K562 (cell line): ENCODE measurements at regions not wholly inside any gene's neighbourhood (a gene's known extent, or its start where the extent isn't known, plus 50 kb on each side); places are given as distances from the start of the nearest gene placed in this dataset.
A peak's percentile ranks its signal among the peaks of the same experiment; 100 is the strongest.

ENCODE experiments used
- ATAC-seq: fragments of 200-7000 bp; cut with Tn5 transposase; 3 replicates; pipeline ENCODE4 v1.9.1; 2020; ENCODE audit warnings: moderate library complexity
- BruUV-seq: library from RNA; stranded (reverse); fragments of 400-500 nt; replicated peaks from 2 replicates; lab custom pipeline; 2021; lab: Mats Ljungman, UMichigan
- CTCF ChIA-PET: fragments of 300-600 bp; formaldehyde crosslinking; extraction: SDS; loops from one replicate; lab custom pipeline; 2021; ENCODE audit warnings: low intra/inter-chr PET ratio; lab: Yijun Ruan, JAX
- POLR2A ChIA-PET: fragments of 300-600, 350-650 bp; sonication (Branson Sonifier 250); formaldehyde crosslinking; extraction: SDS; loops from one replicate; lab custom pipeline; 2021; ENCODE audit warnings: antibody characterized with exemption, inconsistent platforms; lab: Yijun Ruan, JAX
- DNase-seq, 4 experiments: peaks; one replicate each; pipeline versions ENCODE4 v3.0.0 to v3.0.0-alpha.2; 2011 to 2018; ENCODE audit warnings: low spot score in 3 of 4, mixed read lengths in 3 of 4; ENCODE audit errors: extremely low read depth in 1 of 4
- FAIRE-seq: peaks from 2 replicates; lab custom pipeline; 2011; peaks lifted over from hg19 to GRCh38; lab: Jason Lieb, UNC
- H2AFZ ChIP-seq: 2 replicates; pipeline ENCODE4 v1.6.0; 2011; ENCODE audit warnings: low read depth, low read length, control low read depth, inconsistent platforms
- H3K27ac ChIP-seq: fragments of 200-600 bp; 3 replicates; pipeline ENCODE4 v1.8.0; 2011; ENCODE audit warnings: low read depth, mild to moderate bottlenecking, control low read depth, inconsistent platforms, low read length, moderate library complexity, mixed read lengths; ENCODE audit errors: extremely low read depth
- H3K27me3 ChIP-seq, 2 experiments: fragments of 300-600 bp in 1 of 2; 2 replicates in 1 of 2; 3 replicates in 1 of 2; pipeline versions ENCODE4 v1.6.0 to v1.8.0; 2011; ENCODE audit warnings: inconsistent platforms in 2 of 2, low read length in 2 of 2, mild to moderate bottlenecking in 1 of 2, mixed read lengths in 1 of 2, moderate library complexity in 1 of 2; ENCODE audit not compliant: control insufficient read depth in 2 of 2, insufficient read depth in 2 of 2
- H3K36me3 ChIP-seq: fragments of 300-600 bp; 3 replicates; pipeline ENCODE4 v1.8.0; 2011; ENCODE audit warnings: mild to moderate bottlenecking, low read length, inconsistent platforms; ENCODE audit not compliant: control insufficient read depth, insufficient read depth
- H3K4me1 ChIP-seq, 2 experiments: fragments of 200-600 bp in 1 of 2; replicated peaks in 1 of 2; 2 replicates in 1 of 2; 3 replicates in 1 of 2; pipeline versions ENCODE4 v1.5.1 to v1.8.0; 2011; ENCODE audit warnings: inconsistent platforms in 2 of 2, low read length in 2 of 2, mild to moderate bottlenecking in 1 of 2, mixed read lengths in 1 of 2, moderate library complexity in 1 of 2; ENCODE audit not compliant: control insufficient read depth in 2 of 2, insufficient read depth in 2 of 2
- H3K4me2 ChIP-seq: 2 replicates; pipeline ENCODE4 v1.6.1; 2011; ENCODE audit warnings: low read length, control low read depth, inconsistent platforms, mixed read lengths; ENCODE audit not compliant: insufficient read depth
- H3K4me3 ChIP-seq: fragments of 200-600 bp; sonication (generic), shearing (Covaris generic); 2 replicates; pipeline ENCODE4 v1.5.1; 2016; ENCODE audit warnings: control low read depth, inconsistent platforms
- H3K79me2 ChIP-seq: fragments of 200-600 bp; 3 replicates; pipeline ENCODE4 v1.8.0; 2011; ENCODE audit warnings: low read length, inconsistent platforms; ENCODE audit not compliant: control insufficient read depth, insufficient read depth
- H3K9ac ChIP-seq, 2 experiments: 2 replicates each; pipeline versions ENCODE4 v1.6.0 to v1.6.1; 2011; ENCODE audit warnings: low read depth in 2 of 2, low read length in 2 of 2, control low read depth in 1 of 2, inconsistent platforms in 1 of 2, mild to moderate bottlenecking in 1 of 2, mixed read lengths in 1 of 2; ENCODE audit not compliant: insufficient read depth in 1 of 2
- H3K9me1 ChIP-seq: one replicate; pipeline ENCODE4 v1.6.0; 2011; ENCODE audit warnings: inconsistent platforms, mild to moderate bottlenecking, low read length, moderate library complexity; ENCODE audit not compliant: control insufficient read depth, insufficient read depth
- H3K9me3 ChIP-seq: replicated peaks from 2 replicates; pipeline ENCODE4 v1.5.1; 2011; ENCODE audit warnings: low read depth, low read length, inconsistent platforms; ENCODE audit not compliant: control insufficient read depth, insufficient read depth
- H4K20me1 ChIP-seq: replicated peaks from 2 replicates; pipeline ENCODE4 v1.6.1; 2011; ENCODE audit warnings: low read length, inconsistent platforms, mixed read lengths; ENCODE audit not compliant: control insufficient read depth, insufficient read depth
- ARID3B ChIP-seq: fragments of 250-450 bp; sonication (Bioruptor Pico); IDR thresholded peaks from 2 replicates; pipeline ENCODE4 v1.4.0; 2020; ENCODE audit warnings: borderline replicate concordance
- CXXC5 ChIP-seq: fragments of 250-450 bp; sonication (Bioruptor Pico); IDR thresholded peaks from 2 replicates; pipeline ENCODE4 v1.8.0; 2022; ENCODE audit warnings: inconsistent platforms, mild to moderate bottlenecking, moderate library complexity
- ELF4 ChIP-seq: fragments of 450-650 bp; formaldehyde crosslinking; IDR thresholded peaks from 2 replicates; pipeline ENCODE4 v1.4.0; 2022; ENCODE audit warnings: missing genetic modification characterization
- ELK3 ChIP-seq: fragments of 450-650 bp; formaldehyde crosslinking; IDR thresholded peaks from 2 replicates; pipeline ENCODE4 v1.4.0; 2020; ENCODE audit warnings: mild to moderate bottlenecking
- ETV1 ChIP-seq: fragments of 450-650 bp; conservative IDR thresholded peaks from 2 replicates; pipeline ENCODE4 v1.6.1; 2016; ENCODE audit warnings: missing genetic modification characterization, control low read depth, low read depth, missing compliant biosample characterization
- MAX ChIP-seq: sonication (generic); formaldehyde crosslinking; IDR thresholded peaks from 2 replicates; pipeline ENCODE4 v1.9.0; 2022; ENCODE audit warnings: mild to moderate bottlenecking, missing genetic modification reagents
- MCM5 ChIP-seq: fragments of 450-650 bp; IDR thresholded peaks from 2 replicates; pipeline ENCODE4 v1.6.1; 2016; ENCODE audit warnings: low read depth
- NKRF ChIP-seq: fragments of 450-650 bp; IDR thresholded peaks from 2 replicates; pipeline ENCODE4 v1.6.1; 2016; ENCODE audit warnings: borderline replicate concordance
- NR1H2 ChIP-seq: sonication (generic); formaldehyde crosslinking; IDR thresholded peaks from 2 replicates; pipeline ENCODE4 v1.4.0; 2020; ENCODE audit warnings: mild to moderate bottlenecking, missing genetic modification reagents
- RAD21 ChIP-seq, 2 experiments: fragments of 250-450 bp in 1 of 2; fragments of 450-650 bp in 1 of 2; sonication (Bioruptor Pico) in 1 of 2; formaldehyde crosslinking in 1 of 2; IDR thresholded peaks in 1 of 2; conservative IDR thresholded peaks in 1 of 2; 2 replicates each; pipeline versions ENCODE4 v1.4.0 to v1.8.0; 2020 to 2022; ENCODE audit warnings: mild to moderate bottlenecking in 2 of 2, moderate library complexity in 1 of 2
- TEAD4 ChIP-seq, 2 experiments: sonication (generic) in 1 of 2; formaldehyde crosslinking in 1 of 2; IDR thresholded peaks; 2 replicates each; pipeline versions ENCODE4 v1.6.1 to v1.8.0; 2012 to 2022; ENCODE audit warnings: borderline replicate concordance in 1 of 2, inconsistent platforms in 1 of 2, low read length in 1 of 2, mild to moderate bottlenecking in 1 of 2, missing genetic modification reagents in 1 of 2
- YBX1 ChIP-seq: fragments of 450-650 bp; IDR thresholded peaks from 2 replicates; pipeline ENCODE4 v1.7.1; 2016; ENCODE audit warnings: mild to moderate bottlenecking
- ZNF263 ChIP-seq: sonication (generic); formaldehyde crosslinking; IDR thresholded peaks from 2 replicates; pipeline ENCODE4 v1.8.0; 2022; ENCODE audit warnings: mild to moderate bottlenecking, missing genetic modification reagents, borderline replicate concordance
- ZNF274 ChIP-seq: IDR thresholded peaks from 2 replicates; pipeline ENCODE4 v1.6.1; 2011; ENCODE audit warnings: low read depth, mild to moderate bottlenecking, low read length, moderate library complexity, borderline replicate concordance
- ZSCAN32 ChIP-seq: fragments of 450-650 bp; formaldehyde crosslinking; IDR thresholded peaks from 2 replicates; pipeline ENCODE4 v1.4.0; 2020; ENCODE audit warnings: mild to moderate bottlenecking, moderate library complexity
- WGBS: fragments of 100-300 bp; shearing (Covaris generic); methylation state at CpG from one replicate; pipeline ENCODE4 v1.1.6; 2016; ENCODE audit warnings: low coverage, mixed read lengths; ENCODE audit not compliant: insufficient coverage; ENCODE audit errors: missing lambda C conversion rate; 5-methylcytosine and 5-hydroxymethylcytosine counted together
- in situ Hi-C: fragments of 300-500 bp; cut with MboI; formaldehyde crosslinking; loops from 4 replicates; pipeline ENCODE4 v1.15.0; 2018; ENCODE audit warnings: inconsistent platforms, mixed read lengths
- intact Hi-C: fragments of 100-400 bp; cut with micrococcal nuclease; formaldehyde crosslinking; loops from 2 replicates; pipeline ENCODE4 v1.14.2; 2022

GRCh38 chr4:182155806-182156205 is 87.4 kb upstream of the TENM3 start:
- no peak overlapping the region for H3K4me3 ChIP-seq
- intact Hi-C loops: no loop called here
- TF ChIP-seq ZNF263 (CRISPR knock-in tag): no peak
- no peak for TF ChIP-seq MAX (CRISPR knock-in tag)
- no peak for TF ChIP-seq ARID3B (CRISPR knock-in tag)
- TF ChIP-seq ZNF274: no peak
- TF ChIP-seq CXXC5 (CRISPR knock-in tag): no peak
- no peak for TF ChIP-seq ETV1 (tag)
- no peak for TF ChIP-seq MCM5
- TF ChIP-seq YBX1: no peak
- TF ChIP-seq ELF4 (CRISPR knock-in tag): no peak
- no peak for TF ChIP-seq ELK3 (CRISPR knock-in tag)
- no peak for TF ChIP-seq NKRF
- TF ChIP-seq NR1H2: no peak
- TF ChIP-seq ZSCAN32: no peak
- TF ChIP-seq TEAD4 (IDR thresholded peaks at IDR 0.05; ENCODE audit: low read length): no peak
- TF ChIP-seq TEAD4 (CRISPR knock-in tag; IDR thresholded peaks at IDR 0.05; ENCODE audit: borderline replicate concordance): no peak
- TF ChIP-seq RAD21 (CRISPR knock-in tag; conservative IDR thresholded peaks at IDR 0.05 in 1 of 2, IDR thresholded peaks at IDR 0.05 in 1 of 2): no peak
- no peaks in the 10 kb centered on the region for H3K36me3 ChIP-seq
- DNase-seq: no peak
- POLR2A ChIA-PET: no interaction called here
- WGBS: 6% methylated on average over 1 of the region's 1 CpG
- no TSS peak for BruUV-seq
- no peaks in the 10 kb centered on the region for H3K9me3 ChIP-seq
- no peak overlapping the region for H2AFZ ChIP-seq
- no peak for ATAC-seq
- H3K9me1 ChIP-seq: no peaks in the 10 kb centered on the region
- no peaks in the 10 kb centered on the region for H3K4me1 ChIP-seq
- no peak overlapping the region for H3K27ac ChIP-seq
- H3K79me2 ChIP-seq: no peaks in the 10 kb centered on the region
- no peak overlapping the region for H3K4me2 ChIP-seq
- no peak overlapping the region for H3K9ac ChIP-seq
- no peaks in the 10 kb centered on the region for H4K20me1 ChIP-seq
- H3K27me3 ChIP-seq: peaks cover 0 to 7% of the 10 kb centered on the region in 2 experiments; a peak in 3 of 5 replicates
- in situ Hi-C loops: no loop called here
- CTCF ChIA-PET: no interaction called here
- peak; percentile 11 for FAIRE-seq
